GM21390 (cell line): ENCODE measurements at regions not wholly inside any gene's neighbourhood (a gene's known extent, or its start where the extent isn't known, plus 50 kb on each side); places are given as distances from the start of the nearest gene placed in this dataset.

Source experiments
- ATAC-seq: cut with Tn5 transposase; IDR thresholded peaks from one replicate; pipeline ENCODE4 v1.9.1; 2021; ENCODE audit not compliant: unreplicated experiment

GRCh38 chr1:88179943-88180342 is 504.1 kb upstream of the PKN2 start:
- ATAC-seq: no peak

- ATAC-seq: peak; percentile 99
These were observed 503.5 kb upstream of the PKN2 start for GRCh38 chr1:88180449-88181108.

GRCh38 chr1:88186911-88187310 is 497.2 kb upstream of the PKN2 start:
- ATAC-seq: no peak

- no peak for ATAC-seq
These were observed 496.0 kb upstream of the PKN2 start for GRCh38 chr1:88188038-88188437.

GRCh38 chr1:88189525-88189924 is 494.5 kb upstream of the PKN2 start:
- no peak for ATAC-seq

- peak; percentile 93 for ATAC-seq
These were observed 492.2 kb upstream of the PKN2 start for GRCh38 chr1:88191917-88192316.

GRCh38 chr1:88194542-88194941 is 489.5 kb upstream of the PKN2 start:
- ATAC-seq: no peak

- ATAC-seq: no peak
These were observed 483.5 kb upstream of the PKN2 start for GRCh38 chr1:88200545-88200944.

- ATAC-seq: no peak
These were observed 480.0 kb upstream of the PKN2 start for GRCh38 chr1:88204111-88204510.

GRCh38 chr1:88204612-88205167 is 479.4 kb upstream of the PKN2 start:
- no peak for ATAC-seq

- ATAC-seq: no peak
These were observed 475.7 kb upstream of the PKN2 start for GRCh38 chr1:88208389-88208788.

- no peak for ATAC-seq
These were observed 473.8 kb upstream of the PKN2 start for GRCh38 chr1:88210103-88210787.

- ATAC-seq: no peak
These were observed 467.6 kb upstream of the PKN2 start for GRCh38 chr1:88216441-88216840.

- ATAC-seq: no peak
These were observed 466.7 kb upstream of the PKN2 start for GRCh38 chr1:88217386-88217785.

GRCh38 chr1:88219521-88219920 is 464.6 kb upstream of the PKN2 start:
- no peak for ATAC-seq

GRCh38 chr1:88221411-88221810 is 462.7 kb upstream of the PKN2 start:
- ATAC-seq: no peak

- ATAC-seq: no peak
These were observed 459.2 kb upstream of the PKN2 start for GRCh38 chr1:88224906-88225305.

GRCh38 chr1:88228114-88228513 is 456.0 kb upstream of the PKN2 start:
- no peak for ATAC-seq

- no peak for ATAC-seq
These were observed 453.9 kb upstream of the PKN2 start for GRCh38 chr1:88230126-88230525.

GRCh38 chr1:88237058-88237457 is 447.0 kb upstream of the PKN2 start:
- ATAC-seq: no peak

GRCh38 chr1:88239205-88239604 is 444.9 kb upstream of the PKN2 start:
- ATAC-seq: no peak

- no peak for ATAC-seq
These were observed 436.4 kb upstream of the PKN2 start for GRCh38 chr1:88247666-88248065.

GRCh38 chr1:88250915-88251314 is 433.2 kb upstream of the PKN2 start:
- no peak for ATAC-seq
